Mesothelial cell of epicardium (in vitro differentiated cells): ENCODE measurements at regions not wholly inside any gene's neighbourhood (a gene's known extent, or its start where the extent isn't known, plus 50 kb on each side); places are given as distances from the start of the nearest gene placed in this dataset.

ENCODE experiments used
- DNase-seq, 2 experiments: peaks; one replicate each; pipeline ENCODE4 v3.0.0; 2021; ENCODE audit warnings: low spot score in 2 of 2; ENCODE audit not compliant: unreplicated experiment in 2 of 2
- H3K27ac Mint-ChIP-seq: 2 replicates; pipeline ENCODE4 v1.8.0; 2021; ENCODE audit warnings: mixed read lengths
- H3K27me3 Mint-ChIP-seq: 2 replicates; pipeline ENCODE4 v1.8.0; 2021; ENCODE audit warnings: low read depth, mixed read lengths
- H3K36me3 Mint-ChIP-seq: 2 replicates; pipeline ENCODE4 v1.8.0; 2021; ENCODE audit warnings: mixed read lengths
- H3K4me1 Mint-ChIP-seq: 2 replicates; pipeline ENCODE4 v1.8.0; 2021; ENCODE audit warnings: mixed read lengths
- H3K4me3 Mint-ChIP-seq: 2 replicates; pipeline ENCODE4 v1.8.0; 2021; ENCODE audit warnings: mild to moderate bottlenecking, moderate library complexity, mixed read lengths
- H3K9me3 Mint-ChIP-seq: 2 replicates; pipeline ENCODE4 v1.8.0; 2021; ENCODE audit warnings: mixed read lengths
- CTCF ChIP-seq: fragments of 200-600 bp; sonication (generic); IDR thresholded peaks from one replicate; pipeline ENCODE4 v1.5.0; 2021; ENCODE audit warnings: antibody characterized with exemption; ENCODE audit not compliant: unreplicated experiment

DNA sequence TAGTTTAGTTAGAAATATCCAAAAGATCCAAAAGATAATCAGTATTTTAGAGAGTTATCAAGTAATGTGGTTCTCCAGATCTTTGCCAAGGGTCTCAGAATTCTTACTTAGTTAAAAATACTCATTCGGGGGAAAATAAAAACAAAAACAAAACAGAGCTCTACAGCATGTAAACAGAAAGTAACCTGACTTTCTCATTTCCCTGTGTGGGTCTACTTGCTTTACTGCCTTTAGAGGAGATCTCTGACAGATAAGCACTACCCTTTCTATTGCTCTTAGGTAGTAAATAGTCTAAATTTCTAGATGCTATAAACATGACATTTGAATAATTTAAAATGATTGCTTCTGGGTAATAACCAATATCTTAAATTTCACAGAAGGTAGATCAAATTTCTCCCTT lies 371.8 kb downstream of the RPL10L start:
- no peak for TF ChIP-seq CTCF
- no peak for DNase-seq
- Mint-ChIP-seq H3K4me1 (peaks cover 5% of the 10 kb centered on the region), H3K9me3 (no peaks in the 10 kb centered on the region), H3K27me3 (no peaks in the 10 kb centered on the region), H3K27ac (no peak overlapping the region), H3K36me3 (no peaks in the 10 kb centered on the region), H3K4me3 (no peak overlapping the region)

DNA sequence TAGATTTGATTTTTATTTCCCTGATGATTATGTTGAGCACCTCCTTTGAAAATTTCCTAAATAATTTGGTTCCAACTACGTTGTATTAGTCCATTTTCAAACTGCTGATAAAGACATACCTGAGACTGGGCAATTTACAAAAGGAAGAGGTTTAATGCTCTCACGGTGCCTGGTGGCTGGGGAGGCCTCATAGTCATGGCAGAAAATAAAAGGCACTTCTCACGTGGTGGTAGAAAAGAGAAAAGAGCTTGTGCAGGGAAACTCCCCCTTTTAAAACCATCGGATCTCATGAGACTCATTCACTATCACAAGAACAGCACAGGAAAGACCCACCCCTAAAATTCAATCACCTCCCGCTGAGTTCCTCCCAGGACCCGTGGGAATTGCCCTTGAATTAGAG lies 372.3 kb downstream of the RPL10L start:
- DNase-seq: no peak
- Mint-ChIP-seq H3K4me1 (peaks cover 5% of the 10 kb centered on the region), H3K9me3 (no peaks in the 10 kb centered on the region), H3K27me3 (no peaks in the 10 kb centered on the region), H3K36me3 (no peaks in the 10 kb centered on the region), H3K27ac (no peak overlapping the region), H3K4me3 (no peak overlapping the region)
- no peak for TF ChIP-seq CTCF

- no peak for TF ChIP-seq CTCF
- Mint-ChIP-seq H3K27me3 (no peaks in the 10 kb centered on the region), H3K36me3 (no peaks in the 10 kb centered on the region), H3K4me1 (peaks cover 12% of the 10 kb centered on the region), H3K27ac (no peak overlapping the region), H3K4me3 (no peak overlapping the region), H3K9me3 (peaks cover 1% of the 10 kb centered on the region)
- no peak for DNase-seq
Measured at GRCh38 chr14:46259536-46259935, 392.0 kb downstream of the RPL10L start.

- no peak overlapping the region for H3K4me3 Mint-ChIP-seq
- TF ChIP-seq CTCF: no peak
- no peak overlapping the region for H3K27ac Mint-ChIP-seq
- H3K27me3 Mint-ChIP-seq: no peaks in the 10 kb centered on the region
- DNase-seq: no peak
- H3K4me1 Mint-ChIP-seq: peaks cover 5% of the 10 kb centered on the region
- peaks cover 8% of the 10 kb centered on the region for H3K9me3 Mint-ChIP-seq
- peaks cover 2% of the 10 kb centered on the region for H3K36me3 Mint-ChIP-seq
Measured at GRCh38 chr14:46256381-46256780, 395.2 kb downstream of the RPL10L start.

DNA sequence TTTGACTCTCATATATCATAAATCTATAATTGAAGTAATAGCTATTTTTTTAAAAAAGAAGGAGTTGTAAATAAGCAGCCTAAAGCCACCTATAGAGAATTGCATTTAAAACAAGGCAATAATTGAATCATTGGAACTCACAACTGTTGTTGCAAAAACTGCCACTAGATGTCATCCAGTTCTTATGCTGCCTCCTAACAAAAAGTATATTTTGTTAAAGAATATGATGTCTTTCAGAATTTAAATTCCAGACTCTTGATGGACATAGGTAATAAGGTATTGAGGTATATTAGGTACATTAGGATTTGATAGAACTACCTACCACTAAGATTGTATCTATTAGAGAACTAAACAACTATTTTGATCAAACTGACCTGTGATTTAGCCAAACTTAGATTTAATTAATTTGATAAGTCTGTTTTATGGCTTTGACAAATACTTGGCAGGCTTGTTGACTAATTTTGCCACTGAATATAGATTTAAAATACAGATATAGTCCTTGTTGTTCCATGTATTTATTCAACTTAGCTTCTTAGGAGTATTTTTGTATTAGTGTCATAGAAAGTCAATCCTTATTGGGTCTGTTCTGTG lies 401.4 kb downstream of the RPL10L start:
- peaks cover 2% of the 10 kb centered on the region for H3K36me3 Mint-ChIP-seq
- no peak for DNase-seq
- no peaks in the 10 kb centered on the region for H3K27me3 Mint-ChIP-seq
- peak; percentile 63 for TF ChIP-seq CTCF
- H3K4me1 Mint-ChIP-seq: peaks cover 24% of the 10 kb centered on the region
- H3K9me3 Mint-ChIP-seq: peaks cover 8% of the 10 kb centered on the region
- H3K27ac Mint-ChIP-seq: no peak overlapping the region
- no peak overlapping the region for H3K4me3 Mint-ChIP-seq
